ENCODE measurements at regions not wholly inside any gene's neighbourhood (a gene's known extent, or its start where the extent isn't known, plus 50 kb on each side); places are given as distances from the start of the nearest gene placed in this dataset.
"Not testable (repeated sequence)": the region's sequence is repeated elsewhere in the genome, so short reads cannot be mapped to it uniquely, and the experiment has no call there.

DNA sequence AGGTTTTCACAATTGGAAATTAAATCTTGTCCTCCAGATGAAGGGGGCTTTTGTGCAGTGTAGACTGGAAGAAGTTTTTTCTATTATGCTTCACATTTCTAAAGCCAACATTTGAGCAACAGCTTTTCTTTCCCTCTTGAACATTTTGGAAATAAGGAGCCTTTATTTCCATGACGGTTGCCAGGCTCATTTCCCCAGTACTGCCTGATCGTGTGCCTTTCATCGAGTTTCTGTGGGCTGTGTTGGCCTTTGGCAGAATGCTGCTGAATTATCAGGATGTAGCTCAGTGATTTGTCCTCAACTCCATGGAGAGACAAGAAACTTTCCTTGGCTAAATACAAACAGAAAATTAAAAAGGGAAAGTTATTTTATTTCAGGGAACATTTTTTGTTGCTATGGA is 314.8 kb upstream of the LRRC3B start:
- BruUV-seq (replicated peaks), result no TSS peak
- in situ Hi-C loops (cut with HindIII; ENCODE audit: extremely low pct_ligation_motif_present, low pct_unique_long_range_greater_than_20kb) (no loop called here), intact Hi-C loops (cut with micrococcal nuclease; ENCODE audit: unreplicated experiment) (no loop called here)
- FAIRE-seq (no peak), DNase-seq (ENCODE audit: low spot score) (no peak), ATAC-seq (no peak)
- Histone ChIP-seq H3K79me2 (ENCODE audit: insufficient read depth, low read length) (no peaks in the 10 kb centered on the region), H3K9me3 (ENCODE audit: low read length) (peaks cover 88% of the 10 kb centered on the region), H4K20me1 (ENCODE audit: insufficient read depth, low read length) (no peaks in the 10 kb centered on the region), H3K9ac (ENCODE audit: insufficient read depth, low read depth, low read length) (no peak overlapping the region), H3K4me2 (ENCODE audit: low read depth, low read length) (no peak overlapping the region), H3K27me3 (ENCODE audit: control insufficient read depth in 1 of 2, insufficient read depth in 2 of 2, low read length in 2 of 2) (no peaks in the 10 kb centered on the region), H3K4me1 (ENCODE audit: insufficient read depth, low read length) (no peaks in the 10 kb centered on the region), H3K36me3 (replicated peaks in 1 of 2; ENCODE audit: control insufficient read depth in 1 of 2, insufficient read depth in 2 of 2, low read length in 2 of 2) (no peaks in the 10 kb centered on the region), H3K27ac (ENCODE audit: extremely low read length, insufficient read depth, low read length) (no peak overlapping the region), H3K4me3 (replicated peaks in 1 of 3; ENCODE audit: insufficient read depth in 1 of 3, low read depth in 2 of 3, low read length in 3 of 3) (no peak overlapping the region), H2AFZ (ENCODE audit: low read length) (no peak overlapping the region)
- ChIA-PET POLR2A (no interaction called here), CTCF (ENCODE audit: low intra/inter-chr PET ratio, low total read pairs) (no interaction called here)
- 9% methylated on average over 3 of the region's 3 CpGs for WGBS (ENCODE audit: low lambda C conversion rate)
- TF ChIP-seq, protein P1, sequence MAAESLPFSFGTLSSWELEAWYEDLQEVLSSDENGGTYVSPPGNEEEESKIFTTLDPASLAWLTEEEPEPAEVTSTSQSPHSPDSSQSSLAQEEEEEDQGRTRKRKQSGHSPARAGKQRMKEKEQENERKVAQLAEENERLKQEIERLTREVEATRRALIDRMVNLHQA (CRISPR knock-in tag; IDR thresholded peaks at IDR 0.05), result no peak

DNA sequence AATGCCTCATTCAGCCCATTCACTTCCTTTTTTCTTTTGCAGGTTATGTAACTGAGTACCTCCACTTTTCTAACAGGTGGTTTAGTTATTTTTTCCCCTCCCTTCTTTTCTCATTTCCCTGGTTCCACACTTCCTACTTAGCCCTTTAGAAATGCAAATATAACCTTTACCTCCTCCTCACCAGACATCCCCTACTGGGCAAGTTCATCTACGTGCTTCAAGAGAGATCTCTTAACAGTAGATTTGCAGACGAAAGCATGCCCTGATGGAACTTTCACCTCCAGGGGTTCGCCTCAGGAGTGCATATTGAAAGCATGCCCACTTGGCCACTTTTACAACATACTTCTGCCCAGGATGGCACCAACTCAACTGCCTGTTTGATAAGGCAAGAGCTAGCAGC is 314.1 kb upstream of the LRRC3B start:
- no peak overlapping the region for H3K9ac ChIP-seq (ENCODE audit: insufficient read depth, low read depth, low read length)
- TF ChIP-seq, protein P2, sequence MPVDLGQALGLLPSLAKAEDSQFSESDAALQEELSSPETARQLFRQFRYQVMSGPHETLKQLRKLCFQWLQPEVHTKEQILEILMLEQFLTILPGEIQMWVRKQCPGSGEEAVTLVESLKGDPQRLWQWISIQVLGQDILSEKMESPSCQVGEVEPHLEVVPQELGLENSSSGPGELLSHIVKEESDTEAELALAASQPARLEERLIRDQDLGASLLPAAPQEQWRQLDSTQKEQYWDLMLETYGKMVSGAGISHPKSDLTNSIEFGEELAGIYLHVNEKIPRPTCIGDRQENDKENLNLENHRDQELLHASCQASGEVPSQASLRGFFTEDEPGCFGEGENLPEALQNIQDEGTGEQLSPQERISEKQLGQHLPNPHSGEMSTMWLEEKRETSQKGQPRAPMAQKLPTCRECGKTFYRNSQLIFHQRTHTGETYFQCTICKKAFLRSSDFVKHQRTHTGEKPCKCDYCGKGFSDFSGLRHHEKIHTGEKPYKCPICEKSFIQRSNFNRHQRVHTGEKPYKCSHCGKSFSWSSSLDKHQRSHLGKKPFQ (CRISPR knock-in tag; IDR thresholded peaks at IDR 0.05; ENCODE audit: insufficient replicate concordance), result no peak
- no peak for TF ChIP-seq KDM3A (CRISPR knock-in tag; IDR thresholded peaks at IDR 0.05; ENCODE audit: low read depth)
- ChIA-PET POLR2A (no interaction called here), CTCF (ENCODE audit: low intra/inter-chr PET ratio, low total read pairs) (no interaction called here)
- no peak for DNase-seq (ENCODE audit: low spot score)
- 4% methylated on average over 3 of the region's 3 CpGs for WGBS (ENCODE audit: low lambda C conversion rate)
- H2AFZ ChIP-seq (ENCODE audit: low read length), result no peak overlapping the region
- H4K20me1 ChIP-seq (ENCODE audit: insufficient read depth, low read length), result no peaks in the 10 kb centered on the region
- no peaks in the 10 kb centered on the region for H3K4me1 ChIP-seq (ENCODE audit: insufficient read depth, low read length)
- H3K36me3 ChIP-seq (replicated peaks in 1 of 2; ENCODE audit: control insufficient read depth in 1 of 2, insufficient read depth in 2 of 2, low read length in 2 of 2), result no peaks in the 10 kb centered on the region
- intact Hi-C loops (cut with micrococcal nuclease; ENCODE audit: unreplicated experiment), result no loop called here
- ATAC-seq, result no peak
- no peak overlapping the region for H3K27ac ChIP-seq (ENCODE audit: extremely low read length, insufficient read depth, low read length)
- in situ Hi-C loops (cut with HindIII; ENCODE audit: extremely low pct_ligation_motif_present, low pct_unique_long_range_greater_than_20kb), result no loop called here
- no peaks in the 10 kb centered on the region for H3K27me3 ChIP-seq (ENCODE audit: control insufficient read depth in 1 of 2, insufficient read depth in 2 of 2, low read length in 2 of 2)
- peaks cover 88% of the 10 kb centered on the region for H3K9me3 ChIP-seq (ENCODE audit: low read length)
- H3K4me2 ChIP-seq (ENCODE audit: low read depth, low read length), result no peak overlapping the region
- H3K79me2 ChIP-seq (ENCODE audit: insufficient read depth, low read length), result no peaks in the 10 kb centered on the region
- H3K4me3 ChIP-seq (replicated peaks in 1 of 3; ENCODE audit: insufficient read depth in 1 of 3, low read depth in 2 of 3, low read length in 3 of 3), result no peak overlapping the region
- no peak for FAIRE-seq
- BruUV-seq (replicated peaks), result no TSS peak

DNA sequence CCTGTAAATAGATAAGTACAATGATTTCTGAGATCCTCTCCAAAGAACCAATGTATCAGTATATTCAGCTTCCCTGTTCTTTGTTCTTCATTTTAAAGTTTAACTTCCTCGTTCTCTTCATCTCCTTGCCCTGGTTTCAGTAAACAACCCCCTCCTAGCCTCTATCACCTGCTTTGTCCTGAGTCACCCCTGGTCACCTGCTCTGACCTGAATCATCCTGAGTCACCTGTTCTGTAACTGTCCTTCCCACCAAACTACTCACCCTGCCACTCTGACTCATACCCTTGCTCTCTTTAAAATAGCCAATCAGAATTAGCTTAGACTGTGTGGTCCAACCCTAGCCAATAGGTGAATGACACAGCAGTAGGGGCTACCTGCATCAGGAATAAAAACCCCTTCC is 313.0 kb upstream of the LRRC3B start:
- BruUV-seq (replicated peaks); intact Hi-C loops (cut with micrococcal nuclease; ENCODE audit: unreplicated experiment); H3K4me1 ChIP-seq (ENCODE audit: insufficient read depth, low read length); H2AFZ ChIP-seq (ENCODE audit: low read length); H3K4me2 ChIP-seq (ENCODE audit: low read depth, low read length); H3K79me2 ChIP-seq (ENCODE audit: insufficient read depth, low read length); H3K27me3 ChIP-seq (ENCODE audit: control insufficient read depth in 1 of 2, insufficient read depth in 2 of 2, low read length in 2 of 2); DNase-seq (ENCODE audit: low spot score); in situ Hi-C loops (cut with HindIII; ENCODE audit: extremely low pct_ligation_motif_present, low pct_unique_long_range_greater_than_20kb); ATAC-seq; H3K9ac ChIP-seq (ENCODE audit: insufficient read depth, low read depth, low read length); POLR2A ChIA-PET; H3K4me3 ChIP-seq (replicated peaks in 1 of 3; ENCODE audit: insufficient read depth in 1 of 3, low read depth in 2 of 3, low read length in 3 of 3); H4K20me1 ChIP-seq (ENCODE audit: insufficient read depth, low read length); CTCF ChIA-PET (ENCODE audit: low intra/inter-chr PET ratio, low total read pairs); H3K27ac ChIP-seq (ENCODE audit: extremely low read length, insufficient read depth, low read length); H3K36me3 ChIP-seq (replicated peaks in 1 of 2; ENCODE audit: control insufficient read depth in 1 of 2, insufficient read depth in 2 of 2, low read length in 2 of 2); FAIRE-seq: not testable (repeated sequence)
- 0% methylated on average over 1 of the region's 1 CpG for WGBS (ENCODE audit: low lambda C conversion rate)
- peaks cover 87% of the 10 kb centered on the region for H3K9me3 ChIP-seq (ENCODE audit: low read length)

Measured in HepG2 (cell line).